Glutamatergic neuron (in vitro differentiated cells): ENCODE measurements at regions not wholly inside any gene's neighbourhood (a gene's known extent, or its start where the extent isn't known, plus 50 kb on each side); places are given as distances from the start of the nearest gene placed in this dataset.

ENCODE experiments used
- DNase-seq: peaks from one replicate; pipeline ENCODE4 v3.0.0; 2022
- H3K27ac Mint-ChIP-seq: one replicate; pipeline ENCODE4 v1.8.0; 2020; ENCODE audit warnings: mild to moderate bottlenecking, mixed read lengths, inconsistent platforms; ENCODE audit not compliant: unreplicated experiment
- H3K27me3 Mint-ChIP-seq: one replicate; pipeline ENCODE4 v1.8.0; 2020; ENCODE audit warnings: mild to moderate bottlenecking, moderate library complexity, mixed read lengths, inconsistent platforms; ENCODE audit not compliant: unreplicated experiment
- H3K36me3 Mint-ChIP-seq: one replicate; pipeline ENCODE4 v1.8.0; 2020; ENCODE audit warnings: mild to moderate bottlenecking, mixed read lengths, inconsistent platforms; ENCODE audit not compliant: unreplicated experiment
- H3K4me1 Mint-ChIP-seq: one replicate; pipeline ENCODE4 v1.8.0; 2020; ENCODE audit warnings: mild to moderate bottlenecking, low read depth, mixed read lengths, inconsistent platforms; ENCODE audit not compliant: unreplicated experiment
- H3K4me3 Mint-ChIP-seq: one replicate; pipeline ENCODE4 v1.8.0; 2020; ENCODE audit warnings: mild to moderate bottlenecking, mixed read lengths, inconsistent platforms; ENCODE audit not compliant: unreplicated experiment
- H3K9me3 Mint-ChIP-seq: one replicate; pipeline ENCODE4 v1.8.0; 2020; ENCODE audit warnings: mild to moderate bottlenecking, moderate library complexity, mixed read lengths, inconsistent platforms; ENCODE audit not compliant: unreplicated experiment
- TF ChIP-seq, protein P1 (sequence below): fragments of 200-600 bp; sonication (generic); IDR thresholded peaks from one replicate; pipeline ENCODE4 v1.5.0; 2021; ENCODE audit not compliant: partially characterized antibody, unreplicated experiment

DNA sequence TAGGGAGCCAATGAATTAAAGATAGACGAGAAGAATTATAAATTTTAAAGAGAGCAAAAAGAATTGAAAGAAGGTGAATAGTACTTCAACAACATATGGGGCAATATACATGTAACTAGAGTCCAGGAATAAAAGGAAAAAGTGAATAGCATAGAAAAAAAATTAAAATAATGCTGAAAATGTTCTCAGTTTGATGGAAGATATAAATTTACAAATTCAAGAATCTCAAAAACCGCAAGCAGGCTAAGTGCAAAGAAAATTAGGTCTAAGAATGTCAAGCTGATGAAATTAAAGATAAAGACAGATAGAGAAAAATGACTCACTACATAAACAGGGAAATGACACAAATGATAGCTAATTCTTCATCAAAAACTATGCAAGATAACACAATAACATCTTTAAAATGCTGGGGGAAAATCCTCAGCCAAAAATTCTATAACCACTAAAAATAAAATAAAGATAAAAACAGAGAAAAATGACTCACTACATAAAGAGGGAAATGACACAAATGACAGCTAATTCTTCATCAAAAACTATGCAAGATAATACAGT, 326.3 kb downstream of the TBX15 start:
- peaks cover 2% of the 10 kb centered on the region for H3K9me3 Mint-ChIP-seq
- DNase-seq = no peak
- H3K4me1 Mint-ChIP-seq = no peaks in the 10 kb centered on the region
- no peaks in the 10 kb centered on the region for H3K36me3 Mint-ChIP-seq
- no peak overlapping the region for H3K27ac Mint-ChIP-seq
- H3K4me3 Mint-ChIP-seq = no peak overlapping the region
- no peaks in the 10 kb centered on the region for H3K27me3 Mint-ChIP-seq
- TF ChIP-seq, protein P1, sequence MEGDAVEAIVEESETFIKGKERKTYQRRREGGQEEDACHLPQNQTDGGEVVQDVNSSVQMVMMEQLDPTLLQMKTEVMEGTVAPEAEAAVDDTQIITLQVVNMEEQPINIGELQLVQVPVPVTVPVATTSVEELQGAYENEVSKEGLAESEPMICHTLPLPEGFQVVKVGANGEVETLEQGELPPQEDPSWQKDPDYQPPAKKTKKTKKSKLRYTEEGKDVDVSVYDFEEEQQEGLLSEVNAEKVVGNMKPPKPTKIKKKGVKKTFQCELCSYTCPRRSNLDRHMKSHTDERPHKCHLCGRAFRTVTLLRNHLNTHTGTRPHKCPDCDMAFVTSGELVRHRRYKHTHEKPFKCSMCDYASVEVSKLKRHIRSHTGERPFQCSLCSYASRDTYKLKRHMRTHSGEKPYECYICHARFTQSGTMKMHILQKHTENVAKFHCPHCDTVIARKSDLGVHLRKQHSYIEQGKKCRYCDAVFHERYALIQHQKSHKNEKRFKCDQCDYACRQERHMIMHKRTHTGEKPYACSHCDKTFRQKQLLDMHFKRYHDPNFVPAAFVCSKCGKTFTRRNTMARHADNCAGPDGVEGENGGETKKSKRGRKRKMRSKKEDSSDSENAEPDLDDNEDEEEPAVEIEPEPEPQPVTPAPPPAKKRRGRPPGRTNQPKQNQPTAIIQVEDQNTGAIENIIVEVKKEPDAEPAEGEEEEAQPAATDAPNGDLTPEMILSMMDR = no peak

- Mint-ChIP-seq H3K4me1 (no peaks in the 10 kb centered on the region), H3K27ac (no peak overlapping the region), H3K36me3 (no peaks in the 10 kb centered on the region), H3K9me3 (no peaks in the 10 kb centered on the region), H3K27me3 (no peaks in the 10 kb centered on the region), H3K4me3 (no peak overlapping the region)
- no peak for DNase-seq
- TF ChIP-seq, protein P1 = no peak
Observed at GRCh38 chr1:118660769-118661168, 327.4 kb downstream of the TBX15 start.

DNA sequence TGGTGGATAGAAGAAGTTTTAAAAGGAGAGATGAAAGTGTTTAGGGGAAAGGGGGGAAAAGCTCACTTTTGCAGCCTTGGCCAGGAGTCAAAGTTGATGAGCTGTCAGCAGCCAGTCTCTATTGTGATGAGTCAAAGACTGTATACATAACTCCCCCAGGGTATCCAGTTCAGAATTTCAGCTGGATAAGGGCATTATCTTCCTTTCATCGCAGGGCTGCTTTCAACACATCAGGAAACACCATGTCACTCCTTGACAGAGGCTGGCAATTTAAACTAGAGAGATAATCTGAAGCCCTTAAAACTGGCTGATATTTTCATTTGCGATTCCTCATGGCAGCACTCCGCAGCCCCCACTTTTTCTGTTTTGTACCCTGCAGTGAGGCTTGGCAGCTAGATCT, 328.5 kb downstream of the TBX15 start:
- H3K27me3 Mint-ChIP-seq = no peaks in the 10 kb centered on the region
- H3K4me1 Mint-ChIP-seq = no peaks in the 10 kb centered on the region
- no peaks in the 10 kb centered on the region for H3K9me3 Mint-ChIP-seq
- no peaks in the 10 kb centered on the region for H3K36me3 Mint-ChIP-seq
- TF ChIP-seq, protein P1 = no peak
- no peak for DNase-seq
- no peak overlapping the region for H3K4me3 Mint-ChIP-seq
- H3K27ac Mint-ChIP-seq = no peak overlapping the region

- Mint-ChIP-seq H3K4me1 (no peaks in the 10 kb centered on the region), H3K9me3 (no peaks in the 10 kb centered on the region), H3K4me3 (no peak overlapping the region), H3K36me3 (no peaks in the 10 kb centered on the region), H3K27ac (no peak overlapping the region), H3K27me3 (no peaks in the 10 kb centered on the region)
- TF ChIP-seq, protein P1 = no peak
- DNase-seq = no peak
Observed at GRCh38 chr1:118650107-118650807, 337.9 kb downstream of the TBX15 start.

GRCh38 chr1:118649369-118650106, 338.6 kb downstream of the TBX15 start:
- Mint-ChIP-seq H3K9me3 (no peaks in the 10 kb centered on the region), H3K27ac (no peak overlapping the region), H3K4me1 (no peaks in the 10 kb centered on the region), H3K27me3 (no peaks in the 10 kb centered on the region), H3K4me3 (no peak overlapping the region), H3K36me3 (no peaks in the 10 kb centered on the region)
- TF ChIP-seq, protein P1 = no peak
- no peak for DNase-seq
